Activated T-helper 2 cell treated with anti-CD3 and anti-CD28 coated beads, Interferon-gamma antibody, Interleukin-2, Interleukin-4, amounts not matched to agents 10 μg/mL and 5 μg/mL and 100 μg/mL, durations not matched to agents 14 hours and 24 hours and 36 hours (primary cell): ENCODE measurements at regions not wholly inside any gene's neighbourhood (a gene's known extent, or its start where the extent isn't known, plus 50 kb on each side); places are given as distances from the start of the nearest gene placed in this dataset.

Experiments used
- DNase-seq: peaks from one replicate; pipeline ENCODE4 v3.0.0; 2021; ENCODE audit warnings: low spot score
- H3K27ac Mint-ChIP-seq: one replicate; pipeline ENCODE4 v1.8.0; 2021; ENCODE audit warnings: mixed read lengths
- H3K27me3 Mint-ChIP-seq: one replicate; pipeline ENCODE4 v1.8.0; 2021; ENCODE audit warnings: low read depth, mixed read lengths
- H3K36me3 Mint-ChIP-seq: one replicate; pipeline ENCODE4 v1.8.0; 2021; ENCODE audit warnings: low read depth, mixed read lengths
- H3K4me1 Mint-ChIP-seq: one replicate; pipeline ENCODE4 v1.8.0; 2021; ENCODE audit warnings: low read depth, mixed read lengths
- H3K4me3 Mint-ChIP-seq: one replicate; pipeline ENCODE4 v1.8.0; 2021; ENCODE audit warnings: low read depth, mild to moderate bottlenecking, moderate library complexity, mixed read lengths
- H3K9me3 Mint-ChIP-seq: one replicate; pipeline ENCODE4 v1.8.0; 2021; ENCODE audit warnings: mixed read lengths
- intact Hi-C: fragments of 100-400 bp; cut with micrococcal nuclease; formaldehyde crosslinking; loops from one replicate; pipeline ENCODE4 v1.15.1; 2023

DNA sequence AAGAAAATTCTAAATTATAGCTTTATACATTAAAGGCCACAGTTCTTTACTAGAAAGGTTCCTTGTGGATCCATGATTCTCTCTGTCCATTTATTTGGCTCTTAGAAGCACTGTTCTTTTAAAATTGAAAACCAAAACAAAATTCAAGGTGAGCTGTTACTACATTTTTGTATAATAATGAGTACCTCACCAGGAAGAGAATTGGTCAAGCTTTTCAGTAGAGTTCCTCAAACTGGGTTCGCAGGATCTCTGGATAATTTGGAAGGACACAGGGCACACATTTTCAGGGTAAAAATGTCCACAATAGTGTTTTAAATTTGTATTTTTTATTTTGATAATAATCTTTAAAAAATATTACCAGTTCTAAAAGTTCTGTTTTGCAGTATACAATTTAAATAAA, 93.0 kb downstream of the PPP1R3A start:
- no peak overlapping the region for H3K4me3 Mint-ChIP-seq
- no peaks in the 10 kb centered on the region for H3K9me3 Mint-ChIP-seq
- no peaks in the 10 kb centered on the region for H3K27me3 Mint-ChIP-seq
- no peaks in the 10 kb centered on the region for H3K4me1 Mint-ChIP-seq
- H3K36me3 Mint-ChIP-seq, result no peaks in the 10 kb centered on the region
- intact Hi-C loops, result no loop called here
- DNase-seq, result no peak
- no peak overlapping the region for H3K27ac Mint-ChIP-seq

DNA sequence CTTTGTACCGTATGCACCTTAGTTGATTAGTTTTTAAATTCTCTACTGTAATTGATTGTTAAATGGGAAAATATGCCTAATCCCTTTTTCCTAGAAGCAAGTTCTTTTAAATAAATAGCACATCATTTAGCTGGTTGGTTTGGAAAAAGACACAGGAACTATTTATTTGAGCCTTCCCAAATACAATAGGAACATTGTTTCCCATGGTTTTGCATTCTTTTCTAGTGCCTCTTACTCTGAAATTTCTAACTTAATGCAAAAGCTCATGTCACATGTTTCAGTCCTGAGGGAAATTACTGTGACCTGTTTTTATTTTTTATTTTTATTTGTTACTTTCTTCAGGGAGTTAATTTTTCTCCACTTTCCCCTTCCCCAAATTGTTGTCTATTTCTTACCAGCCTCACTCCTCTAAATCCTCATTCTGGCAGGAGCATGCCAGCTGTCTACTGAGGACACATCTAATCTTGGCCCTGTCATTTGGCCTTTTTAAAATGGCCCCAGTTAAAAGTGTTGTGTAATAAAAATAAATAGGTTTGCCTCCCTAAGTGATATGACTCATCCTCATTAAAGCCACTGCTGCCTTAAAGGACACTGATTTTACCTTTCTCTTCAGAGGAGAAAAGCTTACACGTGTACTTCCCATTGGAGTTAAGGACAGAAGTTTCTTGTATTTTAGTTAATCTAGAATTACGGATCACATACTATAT, 94.5 kb downstream of the PPP1R3A start:
- no peak for DNase-seq
- intact Hi-C loops, result no loop called here
- H3K36me3 Mint-ChIP-seq, result no peaks in the 10 kb centered on the region
- no peaks in the 10 kb centered on the region for H3K4me1 Mint-ChIP-seq
- H3K9me3 Mint-ChIP-seq, result no peaks in the 10 kb centered on the region
- no peak overlapping the region for H3K4me3 Mint-ChIP-seq
- no peaks in the 10 kb centered on the region for H3K27me3 Mint-ChIP-seq
- no peak overlapping the region for H3K27ac Mint-ChIP-seq

DNA sequence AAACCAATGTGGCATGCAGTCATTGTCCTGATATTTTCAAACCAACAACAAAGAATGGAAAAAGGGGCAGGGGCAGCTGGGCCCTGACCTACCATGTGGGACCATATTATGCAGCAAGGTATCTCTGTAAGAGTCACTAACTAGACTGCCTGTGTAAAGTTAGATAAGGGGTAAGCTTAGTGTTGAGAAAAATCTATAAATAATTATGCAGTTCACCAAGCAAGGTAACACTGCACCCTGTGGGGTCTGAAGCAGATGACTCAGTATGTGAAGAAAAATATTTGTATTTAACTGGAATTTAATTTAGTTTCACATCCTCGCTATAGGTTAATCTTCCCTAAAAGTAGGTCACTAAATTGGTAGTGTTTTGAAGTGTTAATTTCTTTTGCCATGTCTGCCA, 99.3 kb downstream of the PPP1R3A start:
- Mint-ChIP-seq H3K27ac (no peak overlapping the region), H3K27me3 (no peaks in the 10 kb centered on the region), H3K36me3 (no peaks in the 10 kb centered on the region), H3K4me1 (no peaks in the 10 kb centered on the region), H3K4me3 (no peak overlapping the region), H3K9me3 (no peaks in the 10 kb centered on the region)
- DNase-seq, result no peak
- intact Hi-C loops, result no loop called here

DNA sequence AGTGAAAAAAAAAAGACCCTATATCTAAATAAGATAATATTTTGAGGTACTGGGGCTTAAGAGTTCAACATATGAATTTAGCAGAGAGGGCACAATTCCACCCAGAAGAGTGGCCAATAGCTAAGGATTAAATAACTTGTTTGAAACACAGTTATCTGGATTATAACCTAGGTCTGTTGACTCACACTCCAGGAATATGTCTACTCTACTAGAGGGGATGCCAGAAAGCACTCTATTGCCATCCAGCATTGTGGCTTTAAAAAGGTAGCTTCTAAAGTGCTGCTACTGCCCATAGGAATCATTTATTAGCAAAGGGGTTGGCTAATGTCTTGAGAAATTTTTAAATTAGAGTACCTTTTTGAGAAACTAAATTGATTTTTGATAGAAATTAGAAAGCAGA, 102.2 kb downstream of the PPP1R3A start:
- no peak for DNase-seq
- H3K27me3 Mint-ChIP-seq, result no peaks in the 10 kb centered on the region
- H3K4me3 Mint-ChIP-seq, result no peak overlapping the region
- H3K4me1 Mint-ChIP-seq, result no peaks in the 10 kb centered on the region
- H3K27ac Mint-ChIP-seq, result no peak overlapping the region
- H3K9me3 Mint-ChIP-seq, result no peaks in the 10 kb centered on the region
- intact Hi-C loops, result no loop called here
- no peaks in the 10 kb centered on the region for H3K36me3 Mint-ChIP-seq

DNA sequence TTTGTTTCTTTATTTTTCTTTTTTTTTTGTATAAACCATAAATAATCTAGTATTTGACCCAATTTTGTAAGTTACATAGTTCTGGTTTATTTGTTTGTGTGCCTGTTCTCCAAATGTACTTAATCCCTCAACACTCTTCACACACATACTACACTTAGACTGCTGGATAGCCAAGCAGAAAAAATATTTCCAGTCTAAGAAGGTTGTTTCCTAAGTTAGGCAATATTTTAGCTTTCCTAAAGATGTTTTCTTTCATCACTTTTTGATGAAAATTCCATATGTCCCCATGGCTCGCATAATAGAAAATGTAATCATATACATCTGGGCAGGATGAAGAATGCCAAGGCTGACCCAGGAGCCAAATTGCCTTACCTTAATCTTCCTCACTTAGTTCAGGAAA, 105.3 kb downstream of the PPP1R3A start:
- H3K4me3 Mint-ChIP-seq, result no peak overlapping the region
- DNase-seq, result no peak
- no peaks in the 10 kb centered on the region for H3K27me3 Mint-ChIP-seq
- H3K9me3 Mint-ChIP-seq, result no peaks in the 10 kb centered on the region
- H3K36me3 Mint-ChIP-seq, result no peaks in the 10 kb centered on the region
- no peaks in the 10 kb centered on the region for H3K4me1 Mint-ChIP-seq
- intact Hi-C loops, result no loop called here
- H3K27ac Mint-ChIP-seq, result no peak overlapping the region

DNA sequence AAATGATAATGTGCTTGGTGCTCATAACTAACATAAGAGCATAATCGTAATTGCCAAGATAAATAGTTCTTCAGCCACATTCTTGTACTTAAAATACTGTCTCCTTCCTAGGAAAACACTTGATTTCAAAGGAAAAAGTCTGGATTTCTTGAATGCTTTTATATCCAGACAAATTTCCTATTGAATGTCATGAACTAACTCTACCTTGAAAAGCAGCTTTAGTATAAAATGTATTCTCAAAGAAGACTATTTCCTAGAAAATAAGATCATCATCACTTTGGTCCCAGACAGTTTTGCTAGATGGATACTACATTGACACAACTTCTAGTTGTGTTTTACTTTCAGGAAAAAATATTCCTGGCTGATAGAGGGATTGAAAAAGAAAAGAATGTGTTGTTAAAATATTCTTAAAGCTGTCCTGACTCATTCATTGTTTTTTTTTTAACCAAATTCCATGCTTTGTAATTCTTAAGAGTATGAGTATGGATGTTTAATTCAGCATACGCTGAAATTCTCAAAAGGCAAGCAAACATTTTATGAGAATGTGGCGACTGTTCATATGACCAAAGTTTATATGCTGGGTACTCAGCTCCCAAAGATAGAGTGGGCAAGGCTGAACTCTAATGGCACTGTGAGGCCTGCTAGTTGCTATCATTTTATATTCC, 106.1 kb downstream of the PPP1R3A start:
- intact Hi-C loops, result no loop called here
- H3K4me1 Mint-ChIP-seq, result no peaks in the 10 kb centered on the region
- H3K36me3 Mint-ChIP-seq, result no peaks in the 10 kb centered on the region
- no peaks in the 10 kb centered on the region for H3K27me3 Mint-ChIP-seq
- H3K27ac Mint-ChIP-seq, result no peak overlapping the region
- H3K4me3 Mint-ChIP-seq, result no peak overlapping the region
- H3K9me3 Mint-ChIP-seq, result no peaks in the 10 kb centered on the region
- DNase-seq, result no peak

DNA sequence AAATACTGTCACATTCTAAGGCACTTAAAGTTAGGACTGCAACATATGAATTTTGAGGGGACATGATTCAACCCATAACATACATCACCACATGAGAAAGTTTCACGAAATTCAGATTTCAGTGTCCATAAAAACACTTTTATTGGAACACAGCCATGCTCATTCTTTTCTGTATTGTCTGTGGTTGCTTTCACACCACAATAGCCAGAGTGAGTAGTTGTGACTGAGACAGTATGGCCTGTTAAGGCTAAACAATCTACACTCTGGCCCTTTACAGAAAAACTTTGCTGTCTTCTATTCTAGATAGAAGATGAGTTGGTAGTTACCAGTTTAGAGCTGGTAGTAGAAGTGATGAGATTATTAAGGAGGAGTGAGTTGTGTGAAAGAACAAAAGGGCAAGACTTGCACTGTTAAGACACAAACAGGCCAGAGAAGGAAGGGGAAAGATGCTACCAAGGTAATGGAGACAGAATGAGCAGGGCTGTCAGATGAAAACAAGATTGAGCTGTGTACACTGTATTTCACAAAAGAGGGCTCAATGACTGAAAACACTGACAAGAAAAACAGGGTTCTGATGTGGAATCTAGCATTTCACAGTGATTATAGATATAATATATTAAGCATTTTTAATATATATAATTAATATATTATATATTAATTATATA, 108.6 kb downstream of the PPP1R3A start:
- no peak for DNase-seq
- Mint-ChIP-seq H3K36me3 (no peaks in the 10 kb centered on the region), H3K4me1 (no peaks in the 10 kb centered on the region)

DNA sequence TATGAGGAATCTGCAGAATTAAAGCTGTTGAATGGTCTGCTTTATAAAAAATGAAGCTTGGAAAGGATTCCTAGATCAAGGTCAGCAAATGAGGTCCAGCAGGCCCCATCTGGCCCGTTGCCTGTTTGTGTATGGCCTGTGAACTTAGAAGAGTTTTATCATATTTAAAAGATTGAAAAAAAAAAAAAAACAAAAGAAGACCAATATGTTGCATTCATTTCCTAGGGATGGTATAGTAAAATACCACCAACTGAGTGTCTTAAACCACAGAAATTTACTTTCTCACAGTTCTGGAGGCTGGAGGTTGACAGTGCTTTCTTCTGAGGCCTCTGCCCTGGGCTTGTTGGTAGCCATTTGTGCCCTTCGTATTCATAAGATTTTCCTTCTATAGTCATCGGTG, 109.2 kb downstream of the PPP1R3A start:
- intact Hi-C loops, result no loop called here
- Mint-ChIP-seq H3K27ac (no peak overlapping the region), H3K9me3 (no peaks in the 10 kb centered on the region), H3K27me3 (no peaks in the 10 kb centered on the region), H3K4me3 (no peak overlapping the region), H3K36me3 (no peaks in the 10 kb centered on the region), H3K4me1 (no peaks in the 10 kb centered on the region)
- no peak for DNase-seq

More for the DNA sequence above, 108.6 kb downstream of the PPP1R3A start:
- Mint-ChIP-seq H3K27ac (no peak overlapping the region), H3K27me3 (no peaks in the 10 kb centered on the region), H3K4me3 (no peak overlapping the region), H3K9me3 (no peaks in the 10 kb centered on the region)
- intact Hi-C loops, result no loop called here

DNA sequence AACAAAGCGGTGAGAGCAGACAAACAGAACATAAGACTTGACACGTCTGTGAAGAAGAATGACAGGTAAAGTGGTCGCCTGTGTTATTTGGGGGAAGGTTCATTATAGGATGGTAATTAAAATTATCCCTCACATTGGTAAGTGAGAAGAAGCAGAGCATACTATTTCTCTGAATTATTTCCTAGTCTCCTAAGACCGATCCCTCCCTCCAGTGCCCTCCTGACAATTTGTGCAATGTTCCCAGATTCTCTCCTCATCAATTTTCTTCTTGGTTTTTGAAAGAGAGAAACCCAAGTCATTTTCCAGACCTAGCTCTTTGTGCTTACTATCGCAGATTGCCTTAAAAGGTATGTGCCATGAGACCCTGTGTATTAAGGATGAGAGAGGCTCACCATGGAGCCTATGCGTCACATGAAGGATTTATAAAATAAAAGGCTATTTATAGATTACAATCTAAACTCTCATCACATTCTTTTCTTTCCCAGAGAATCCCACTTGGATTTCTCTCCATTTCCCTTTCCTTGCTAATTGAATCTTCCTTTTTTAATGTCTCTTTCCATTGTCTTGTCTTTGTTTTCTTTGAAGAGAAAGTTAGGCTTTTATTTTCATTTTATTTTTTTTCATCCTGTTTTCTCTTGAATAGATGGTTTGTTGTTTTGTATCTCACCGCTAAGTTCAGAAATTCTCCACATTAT, 112.0 kb downstream of the PPP1R3A start:
- H3K4me3 Mint-ChIP-seq, result no peak overlapping the region
- H3K9me3 Mint-ChIP-seq, result no peaks in the 10 kb centered on the region
- DNase-seq, result no peak
- no peaks in the 10 kb centered on the region for H3K27me3 Mint-ChIP-seq
- no peak overlapping the region for H3K27ac Mint-ChIP-seq
- no peaks in the 10 kb centered on the region for H3K36me3 Mint-ChIP-seq
- intact Hi-C loops, result no loop called here
- H3K4me1 Mint-ChIP-seq, result no peaks in the 10 kb centered on the region

DNA sequence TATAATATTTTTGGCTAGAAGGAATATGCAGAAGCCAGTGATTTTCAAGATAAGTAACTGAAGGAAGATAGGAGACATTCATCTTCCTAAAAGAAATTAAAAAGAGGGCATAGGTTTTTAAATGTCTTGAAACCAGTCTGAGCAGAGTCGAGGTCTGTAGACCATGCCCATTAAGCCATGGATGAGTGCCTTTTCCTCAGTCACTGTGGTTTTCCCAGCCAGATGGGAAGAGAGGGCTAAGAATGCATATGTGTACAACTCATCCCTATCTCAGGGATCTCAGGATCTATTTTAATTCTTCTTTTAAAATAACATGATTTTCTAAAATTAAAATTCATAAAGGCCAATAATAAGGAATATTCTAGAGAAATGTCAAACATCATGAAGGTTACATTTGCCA, 112.8 kb downstream of the PPP1R3A start:
- intact Hi-C loops, result no loop called here

DNA sequence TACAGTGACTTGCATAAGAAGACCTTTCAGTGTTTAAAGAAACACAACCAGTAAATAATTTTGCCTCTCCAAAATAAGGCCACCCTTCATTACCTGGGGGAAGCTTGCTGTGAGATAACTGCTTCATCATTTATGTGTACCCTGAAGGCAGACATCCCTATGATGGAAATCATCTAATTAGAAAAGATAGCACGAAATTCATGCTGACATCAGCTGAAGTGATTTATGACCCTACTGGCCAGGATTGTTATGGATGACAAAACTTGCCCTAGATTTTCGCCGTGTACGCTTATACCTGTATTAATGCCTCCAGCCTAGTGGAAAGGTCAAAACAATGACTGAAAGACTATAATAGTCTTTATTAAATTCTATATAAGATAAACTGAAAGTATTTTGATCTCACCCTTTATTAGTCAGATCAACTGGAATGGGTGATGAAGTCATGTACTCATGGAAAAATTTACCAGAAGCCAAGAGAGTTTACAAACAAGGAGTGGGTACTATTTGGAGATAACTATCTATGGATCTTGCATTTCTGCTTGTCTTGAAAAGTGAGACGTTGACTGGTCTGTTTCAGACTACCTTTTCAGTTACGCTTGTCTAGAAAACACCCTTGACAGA, 114.2 kb downstream of the PPP1R3A start:
- Mint-ChIP-seq H3K27me3 (no peaks in the 10 kb centered on the region), H3K36me3 (no peaks in the 10 kb centered on the region), H3K4me1 (no peaks in the 10 kb centered on the region), H3K4me3 (no peak overlapping the region), H3K9me3 (no peaks in the 10 kb centered on the region), H3K27ac (no peak overlapping the region)
- intact Hi-C loops, result no loop called here
- DNase-seq, result no peak

More for the DNA sequence above, 112.8 kb downstream of the PPP1R3A start:
- Mint-ChIP-seq H3K9me3 (no peaks in the 10 kb centered on the region), H3K4me1 (no peaks in the 10 kb centered on the region), H3K36me3 (no peaks in the 10 kb centered on the region), H3K27ac (no peak overlapping the region), H3K4me3 (no peak overlapping the region), H3K27me3 (no peaks in the 10 kb centered on the region)
- DNase-seq, result no peak

DNA sequence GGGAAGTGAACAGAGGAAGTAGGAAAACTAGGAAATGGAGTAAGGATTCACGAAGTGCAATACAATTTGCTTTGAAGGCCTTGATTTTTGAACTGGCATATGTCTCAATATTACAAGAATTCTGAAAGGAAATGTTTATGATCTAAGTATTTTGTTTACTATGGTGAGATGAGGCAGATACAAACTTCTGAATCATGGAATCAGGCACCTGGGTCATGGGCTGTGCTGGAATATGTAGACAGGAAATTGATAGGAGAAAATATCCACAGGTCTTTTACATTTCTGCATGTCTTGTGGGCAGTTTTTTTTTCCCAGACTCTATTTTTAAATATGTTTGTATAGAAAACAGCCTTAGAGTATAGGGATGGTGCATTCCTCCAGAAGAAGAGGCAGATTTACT, 117.1 kb downstream of the PPP1R3A start:
- no peak overlapping the region for H3K27ac Mint-ChIP-seq
- no peak for DNase-seq
- no peaks in the 10 kb centered on the region for H3K4me1 Mint-ChIP-seq
- no peak overlapping the region for H3K4me3 Mint-ChIP-seq
- intact Hi-C loops, result no loop called here
- no peaks in the 10 kb centered on the region for H3K36me3 Mint-ChIP-seq
- H3K9me3 Mint-ChIP-seq, result no peaks in the 10 kb centered on the region
- no peaks in the 10 kb centered on the region for H3K27me3 Mint-ChIP-seq
